ENCODE measurements at regions not wholly inside any gene's neighbourhood (a gene's known extent, or its start where the extent isn't known, plus 50 kb on each side); places are given as distances from the start of the nearest gene placed in this dataset.

DNA sequence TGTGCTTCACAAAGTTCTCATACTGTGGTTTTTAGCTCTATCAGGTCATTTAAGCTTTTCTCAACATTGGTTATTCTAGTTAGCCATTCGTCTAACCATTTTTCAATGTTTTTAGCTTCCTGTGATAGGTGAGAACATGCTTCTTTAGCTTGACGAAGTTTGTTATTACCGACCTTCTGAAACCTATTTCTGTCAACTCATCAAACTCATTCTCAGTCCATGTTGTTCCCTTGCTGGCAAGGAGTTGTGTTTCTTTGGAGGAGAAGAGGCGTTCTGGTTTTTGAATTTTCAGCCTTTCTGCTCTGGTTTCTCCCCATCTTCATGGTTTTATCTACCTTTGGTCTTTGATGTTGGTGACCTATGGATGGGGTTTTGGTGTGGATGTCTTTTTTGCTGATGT lies 120.9 kb downstream of the NFKBIZ start:
- Histone ChIP-seq H3K9ac (ENCODE audit: low read depth, low read length, poor library complexity) (no peak overlapping the region), H3K36me3 (replicated peaks in 1 of 2; ENCODE audit: control insufficient read depth in 2 of 2, insufficient read depth in 2 of 2, low read length in 2 of 2) (no peaks in the 10 kb centered on the region), H3K79me1 (ENCODE audit: low read depth, low read length) (no peaks in the 10 kb centered on the region), H4K91ac (ENCODE audit: low read depth, low read length, poor library complexity) (no peak overlapping the region), H3K18ac (ENCODE audit: low read length) (no peak overlapping the region), H2BK12ac (ENCODE audit: low read length) (no peak overlapping the region), H3K9me3 (replicated peaks in 1 of 2; ENCODE audit: control insufficient read depth in 2 of 2, insufficient read depth in 1 of 2, low read depth in 1 of 2, low read length in 2 of 2) (no peaks in the 10 kb centered on the region), H3K4ac (ENCODE audit: low read length) (no peak overlapping the region), H3K4me3 (ENCODE audit: low read length in 2 of 2) (no peak overlapping the region), H2BK120ac (ENCODE audit: low read depth, low read length) (no peak overlapping the region), H3K23ac (ENCODE audit: low read depth, low read length, poor library complexity) (no peak overlapping the region), H2AFZ (ENCODE audit: low read length) (no peak overlapping the region), H3K27me3 (ENCODE audit: control insufficient read depth in 3 of 3, insufficient read depth in 3 of 3, low read depth in 1 of 3, low read length in 3 of 3) (no peaks in the 10 kb centered on the region), H3K4me1 (ENCODE audit: control insufficient read depth in 2 of 2, insufficient read depth in 1 of 2, low read depth in 1 of 2, low read length in 2 of 2) (no peaks in the 10 kb centered on the region), H4K8ac (ENCODE audit: low read depth, low read length) (no peak overlapping the region), H3K4me2 (ENCODE audit: insufficient read depth, low read length, poor library complexity, severe bottlenecking) (no peak overlapping the region), H3K27ac (replicated peaks; ENCODE audit: low read length) (no peak overlapping the region), H3K14ac (ENCODE audit: low read length) (no peak overlapping the region), H2BK15ac (ENCODE audit: low read length) (no peak overlapping the region), H2BK5ac (ENCODE audit: low read length) (no peak overlapping the region), H2AK5ac (ENCODE audit: low read depth, low read length) (no peak overlapping the region)
- WGBS, 2 donors (ENCODE audit: extremely low coverage in 2 of 2, insufficient read length in 2 of 2, insufficient replicate concordance in 1 of 2), result no CpG with 5 or more reads among the region's 4 CpGs
- DNase-seq (ENCODE audit: low spot score), result no peak

DNA sequence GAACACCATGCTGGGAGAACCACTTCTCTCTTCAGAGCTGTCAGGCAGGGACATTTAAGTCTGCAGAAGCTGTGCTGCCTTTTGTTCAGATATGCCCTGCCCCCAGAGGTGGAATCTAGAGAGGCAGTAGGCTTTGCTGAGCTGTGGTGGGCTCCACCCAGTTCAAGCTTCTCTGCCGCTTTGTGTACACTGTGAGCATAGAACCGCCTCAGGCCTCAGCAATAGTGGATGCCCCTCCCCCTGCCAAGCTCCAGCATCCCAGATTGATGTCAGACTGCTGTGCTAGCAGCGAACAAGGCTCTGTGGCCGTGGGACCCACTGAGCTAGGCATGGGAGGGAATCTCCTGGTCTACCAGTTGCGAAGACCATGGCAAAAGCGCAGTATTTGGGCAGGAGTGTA lies 121.6 kb downstream of the NFKBIZ start:
- Histone ChIP-seq H3K4me3 (ENCODE audit: low read length in 2 of 2) (no peak overlapping the region), H4K8ac (ENCODE audit: low read depth, low read length) (no peak overlapping the region), H3K36me3 (replicated peaks in 1 of 2; ENCODE audit: control insufficient read depth in 2 of 2, insufficient read depth in 2 of 2, low read length in 2 of 2) (no peaks in the 10 kb centered on the region), H3K23ac (ENCODE audit: low read depth, low read length, poor library complexity) (no peak overlapping the region), H3K9ac (ENCODE audit: low read depth, low read length, poor library complexity) (no peak overlapping the region), H3K79me1 (ENCODE audit: low read depth, low read length) (no peaks in the 10 kb centered on the region), H3K4me1 (ENCODE audit: control insufficient read depth in 2 of 2, insufficient read depth in 1 of 2, low read depth in 1 of 2, low read length in 2 of 2) (no peaks in the 10 kb centered on the region), H3K4me2 (ENCODE audit: insufficient read depth, low read length, poor library complexity, severe bottlenecking) (no peak overlapping the region), H4K91ac (ENCODE audit: low read depth, low read length, poor library complexity) (no peak overlapping the region), H2AFZ (ENCODE audit: low read length) (no peak overlapping the region), H3K9me3 (replicated peaks in 1 of 2; ENCODE audit: control insufficient read depth in 2 of 2, insufficient read depth in 1 of 2, low read depth in 1 of 2, low read length in 2 of 2) (no peaks in the 10 kb centered on the region), H2BK120ac (ENCODE audit: low read depth, low read length) (no peak overlapping the region), H2BK15ac (ENCODE audit: low read length) (no peak overlapping the region), H2BK5ac (ENCODE audit: low read length) (no peak overlapping the region), H3K27me3 (ENCODE audit: control insufficient read depth in 3 of 3, insufficient read depth in 3 of 3, low read depth in 1 of 3, low read length in 3 of 3) (no peaks in the 10 kb centered on the region), H2AK5ac (ENCODE audit: low read depth, low read length) (no peak overlapping the region), H3K18ac (ENCODE audit: low read length) (no peak overlapping the region), H2BK12ac (ENCODE audit: low read length) (no peak overlapping the region), H3K27ac (replicated peaks; ENCODE audit: low read length) (no peak overlapping the region), H3K4ac (ENCODE audit: low read length) (no peak overlapping the region), H3K14ac (ENCODE audit: low read length) (no peak overlapping the region)
- no peak for DNase-seq (ENCODE audit: low spot score)
- WGBS, 2 donors (ENCODE audit: extremely low coverage in 2 of 2, insufficient read length in 2 of 2, insufficient replicate concordance in 1 of 2), result no CpG with 5 or more reads among the region's 6 CpGs

DNA sequence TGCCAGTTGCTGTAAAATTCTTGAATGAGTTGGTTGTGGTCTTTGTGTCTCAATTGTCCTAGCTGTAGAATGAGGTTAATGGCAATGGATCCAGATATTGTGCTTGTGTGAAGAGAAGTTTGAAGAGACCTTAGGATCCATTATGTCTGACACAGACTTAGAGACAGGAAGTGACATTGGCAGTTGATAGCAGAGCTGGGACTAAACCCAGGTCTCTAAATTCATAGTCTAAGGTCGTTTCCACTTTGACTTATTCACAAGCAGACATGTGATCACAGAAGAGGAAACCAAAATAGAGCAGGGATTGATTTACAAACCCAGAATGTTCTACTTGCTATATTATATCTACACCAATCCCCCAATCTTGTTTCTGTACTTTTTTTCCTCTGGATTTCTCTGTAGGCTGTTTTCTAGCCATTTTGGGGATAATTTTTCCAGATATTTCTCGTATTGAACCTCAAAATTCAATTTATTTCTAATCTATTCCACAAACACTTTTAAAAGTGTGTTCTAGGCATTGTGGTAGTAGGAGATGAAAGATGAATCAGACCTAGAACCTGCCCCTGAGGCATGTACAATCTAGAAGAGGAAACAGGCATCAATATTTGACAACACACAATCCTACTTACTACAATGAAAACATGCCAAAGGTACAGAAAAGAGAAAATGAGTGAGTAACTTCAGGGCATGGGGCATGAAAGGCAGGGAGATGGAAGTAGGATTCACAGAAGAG lies 123.3 kb downstream of the NFKBIZ start:
- H3K27ac ChIP-seq (replicated peaks; ENCODE audit: low read length), result no peak overlapping the region
- H2BK5ac ChIP-seq (ENCODE audit: low read length), result no peak overlapping the region
- H2BK120ac ChIP-seq (ENCODE audit: low read depth, low read length), result no peak overlapping the region
- no peak overlapping the region for H2AK5ac ChIP-seq (ENCODE audit: low read depth, low read length)
- no peak overlapping the region for H3K18ac ChIP-seq (ENCODE audit: low read length)
- H2BK15ac ChIP-seq (ENCODE audit: low read length), result no peak overlapping the region
- H4K8ac ChIP-seq (ENCODE audit: low read depth, low read length), result no peak overlapping the region
- H4K91ac ChIP-seq (ENCODE audit: low read depth, low read length, poor library complexity), result no peak overlapping the region
- no peaks in the 10 kb centered on the region for H3K36me3 ChIP-seq (replicated peaks in 1 of 2; ENCODE audit: control insufficient read depth in 2 of 2, insufficient read depth in 2 of 2, low read length in 2 of 2)
- no peak overlapping the region for H3K4me2 ChIP-seq (ENCODE audit: insufficient read depth, low read length, poor library complexity, severe bottlenecking)
- DNase-seq (ENCODE audit: low spot score), result no peak
- no peak overlapping the region for H2BK12ac ChIP-seq (ENCODE audit: low read length)
- H3K79me1 ChIP-seq (ENCODE audit: low read depth, low read length), result no peaks in the 10 kb centered on the region
- no peak overlapping the region for H3K14ac ChIP-seq (ENCODE audit: low read length)
- H3K9ac ChIP-seq (ENCODE audit: low read depth, low read length, poor library complexity), result no peak overlapping the region
- H3K4me1 ChIP-seq (ENCODE audit: control insufficient read depth in 2 of 2, insufficient read depth in 1 of 2, low read depth in 1 of 2, low read length in 2 of 2), result no peaks in the 10 kb centered on the region
- H3K4me3 ChIP-seq (ENCODE audit: low read length in 2 of 2), result no peak overlapping the region
- no peak overlapping the region for H2AFZ ChIP-seq (ENCODE audit: low read length)
- no peaks in the 10 kb centered on the region for H3K27me3 ChIP-seq (ENCODE audit: control insufficient read depth in 3 of 3, insufficient read depth in 3 of 3, low read depth in 1 of 3, low read length in 3 of 3)
- WGBS, 2 donors (ENCODE audit: extremely low coverage in 2 of 2, insufficient read length in 2 of 2, insufficient replicate concordance in 1 of 2), result no CpG with 5 or more reads among the region's 2 CpGs
- no peaks in the 10 kb centered on the region for H3K9me3 ChIP-seq (replicated peaks in 1 of 2; ENCODE audit: control insufficient read depth in 2 of 2, insufficient read depth in 1 of 2, low read depth in 1 of 2, low read length in 2 of 2)
- no peak overlapping the region for H3K23ac ChIP-seq (ENCODE audit: low read depth, low read length, poor library complexity)
- no peak overlapping the region for H3K4ac ChIP-seq (ENCODE audit: low read length)

DNA sequence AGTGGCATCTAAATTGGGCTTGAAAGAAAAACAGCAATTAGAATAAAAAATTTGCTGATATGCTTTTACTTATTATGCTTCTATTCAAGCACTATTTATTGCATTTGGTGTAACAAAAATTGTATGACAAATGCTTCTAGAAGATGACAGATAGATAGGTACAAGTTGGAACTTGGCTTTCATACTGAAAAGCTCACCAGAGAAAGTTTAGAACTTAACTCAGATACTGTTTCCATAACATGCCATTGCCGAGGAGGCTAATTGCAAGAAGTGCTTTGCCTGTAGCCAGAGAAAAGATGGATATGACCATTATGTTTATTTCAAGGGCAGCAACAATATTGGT lies 123.8 kb downstream of the NFKBIZ start:
- Histone ChIP-seq H2AFZ (ENCODE audit: low read length) (no peak overlapping the region), H3K27ac (replicated peaks; ENCODE audit: low read length) (no peak overlapping the region), H4K91ac (ENCODE audit: low read depth, low read length, poor library complexity) (no peak overlapping the region), H2BK120ac (ENCODE audit: low read depth, low read length) (no peak overlapping the region), H4K8ac (ENCODE audit: low read depth, low read length) (no peak overlapping the region), H3K9me3 (replicated peaks in 1 of 2; ENCODE audit: control insufficient read depth in 2 of 2, insufficient read depth in 1 of 2, low read depth in 1 of 2, low read length in 2 of 2) (no peaks in the 10 kb centered on the region), H2BK5ac (ENCODE audit: low read length) (no peak overlapping the region), H3K4me1 (ENCODE audit: control insufficient read depth in 2 of 2, insufficient read depth in 1 of 2, low read depth in 1 of 2, low read length in 2 of 2) (no peaks in the 10 kb centered on the region), H2BK12ac (ENCODE audit: low read length) (no peak overlapping the region), H3K36me3 (replicated peaks in 1 of 2; ENCODE audit: control insufficient read depth in 2 of 2, insufficient read depth in 2 of 2, low read length in 2 of 2) (no peaks in the 10 kb centered on the region), H3K18ac (ENCODE audit: low read length) (no peak overlapping the region), H2AK5ac (ENCODE audit: low read depth, low read length) (no peak overlapping the region), H3K4me2 (ENCODE audit: insufficient read depth, low read length, poor library complexity, severe bottlenecking) (no peak overlapping the region), H3K4me3 (ENCODE audit: low read length in 2 of 2) (no peak overlapping the region), H3K4ac (ENCODE audit: low read length) (no peak overlapping the region), H3K27me3 (ENCODE audit: control insufficient read depth in 3 of 3, insufficient read depth in 3 of 3, low read depth in 1 of 3, low read length in 3 of 3) (no peaks in the 10 kb centered on the region), H3K14ac (ENCODE audit: low read length) (no peak overlapping the region), H3K79me1 (ENCODE audit: low read depth, low read length) (no peaks in the 10 kb centered on the region), H2BK15ac (ENCODE audit: low read length) (no peak overlapping the region), H3K9ac (ENCODE audit: low read depth, low read length, poor library complexity) (no peak overlapping the region), H3K23ac (ENCODE audit: low read depth, low read length, poor library complexity) (no peak overlapping the region)
- DNase-seq (ENCODE audit: low spot score), result no peak
- no CpG with 5 or more reads among the region's 1 CpG for WGBS, 2 donors (ENCODE audit: extremely low coverage in 2 of 2, insufficient read length in 2 of 2, insufficient replicate concordance in 1 of 2)
